ENCODE measurements at regions not wholly inside any gene's neighbourhood (a gene's known extent, or its start where the extent isn't known, plus 50 kb on each side); places are given as distances from the start of the nearest gene placed in this dataset.
A peak's percentile ranks its signal among the peaks of the same experiment; 100 is the strongest.

GRCh38 chr11:79720115-79720514, 279.3 kb upstream of the TENM4 start:
- H3K4me3 ChIP-seq (ENCODE audit: low read depth in 1 of 3, low read length in 3 of 3), result no peak overlapping the region
- no peaks in the 10 kb centered on the region for H3K27me3 ChIP-seq (ENCODE audit: control insufficient read depth in 4 of 4, insufficient read depth in 4 of 4, low read length in 3 of 4)
- H3K9ac ChIP-seq (ENCODE audit: low read depth in 1 of 2, low read length in 2 of 2), result no peak overlapping the region
- H3K4me1 ChIP-seq (ENCODE audit: control insufficient read depth in 4 of 4, insufficient read depth in 4 of 4, low read length in 3 of 4), result no peaks in the 10 kb centered on the region
- no peaks in the 10 kb centered on the region for H3K9me3 ChIP-seq (ENCODE audit: control insufficient read depth in 4 of 4, low read length in 3 of 4)
- no peak for DNase-seq (ENCODE audit: low spot score)
- 68% methylated on average over 2 of the region's 2 CpGs for WGBS
- TF ChIP-seq, protein P1, sequence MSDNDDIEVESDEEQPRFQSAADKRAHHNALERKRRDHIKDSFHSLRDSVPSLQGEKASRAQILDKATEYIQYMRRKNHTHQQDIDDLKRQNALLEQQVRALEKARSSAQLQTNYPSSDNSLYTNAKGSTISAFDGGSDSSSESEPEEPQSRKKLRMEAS (IDR thresholded peaks at IDR 0.05), result no peak
- TF ChIP-seq NR2F2 (IDR thresholded peaks at IDR 0.05) (no peak), HNF4A (conservative IDR thresholded peaks at IDR 0.05) (no peak), SP1 (IDR thresholded peaks at IDR 0.05) (no peak), EGR1 (IDR thresholded peaks at IDR 0.05; ENCODE audit: low read depth in 2 of 2) (no peak), REST (IDR thresholded peaks at IDR 0.05) (no peak), GABPA (IDR thresholded peaks at IDR 0.05 in 1 of 2, conservative IDR thresholded peaks at IDR 0.05 in 1 of 2) (no peak), RXRA (IDR thresholded peaks at IDR 0.05) (no peak), CTCF (IDR thresholded peaks at IDR 0.05; ENCODE audit: low read depth, low read length, missing input control) (no peak), ATF3 (IDR thresholded peaks at IDR 0.05) (no peak), TAF1 (conservative IDR thresholded peaks at IDR 0.05) (no peak), YY1 (IDR thresholded peaks at IDR 0.05) (no peak), JUND (IDR thresholded peaks at IDR 0.05) (no peak), HNF4G (IDR thresholded peaks at IDR 0.05) (no peak), RAD21 (IDR thresholded peaks at IDR 0.05) (no peak)
- H3K27ac ChIP-seq (ENCODE audit: low read depth in 1 of 2, low read length in 2 of 2), result no peak overlapping the region
- H3K36me3 ChIP-seq (ENCODE audit: control insufficient read depth in 4 of 4, insufficient read depth in 3 of 4, low read depth in 1 of 4, low read length in 3 of 4), result no peaks in the 10 kb centered on the region

DNA sequence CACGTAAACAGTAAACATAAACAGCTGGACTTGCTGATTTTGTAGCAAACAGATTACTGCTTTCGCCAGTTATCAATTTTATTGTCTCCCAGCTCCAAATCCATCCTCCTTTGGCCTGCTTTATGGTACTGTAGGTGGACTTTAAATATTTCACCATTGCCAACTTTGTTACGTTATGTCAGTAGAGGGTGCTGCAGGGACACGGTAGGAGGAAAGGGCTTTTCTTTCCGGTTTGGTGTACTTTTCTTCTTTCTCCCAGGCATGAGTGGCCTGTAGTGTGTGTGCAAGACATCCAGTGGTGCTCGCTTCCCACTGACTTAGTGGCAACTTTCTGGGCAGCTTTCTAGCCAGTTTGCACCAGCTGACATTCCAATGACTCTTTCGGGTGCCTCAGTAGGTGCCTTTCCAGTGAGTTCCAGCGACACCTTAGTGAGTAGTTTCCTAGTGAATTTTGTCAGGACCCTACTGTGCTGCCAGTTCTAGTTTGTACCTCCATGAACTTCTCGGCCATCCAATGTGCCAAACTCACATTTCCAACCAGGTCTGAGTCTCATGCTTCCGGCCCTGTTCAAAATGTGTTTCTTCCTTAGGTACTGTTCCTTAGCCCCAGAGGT, 267.6 kb upstream of the TENM4 start:
- H3K27ac ChIP-seq (ENCODE audit: low read depth in 1 of 2, low read length in 2 of 2), result no peak overlapping the region
- H3K4me1 ChIP-seq (ENCODE audit: control insufficient read depth in 4 of 4, insufficient read depth in 4 of 4, low read length in 3 of 4), result no peaks in the 10 kb centered on the region
- H3K4me3 ChIP-seq (ENCODE audit: low read depth in 1 of 3, low read length in 3 of 3), result no peak overlapping the region
- 46% methylated on average over 10 of the region's 10 CpGs for WGBS
- DNase-seq (ENCODE audit: low spot score), result no peak
- TF ChIP-seq RAD21 (IDR thresholded peaks at IDR 0.05) (peak; percentile 82 to 86), CTCF (IDR thresholded peaks at IDR 0.05; ENCODE audit: low read depth, low read length, missing input control) (peak; percentile 36), NR2F2 (IDR thresholded peaks at IDR 0.05) (no peak)
- H3K9me3 ChIP-seq (ENCODE audit: control insufficient read depth in 4 of 4, low read length in 3 of 4), result peaks cover 0 to 2% (median 0%) of the 10 kb centered on the region in 4 donors
- no peak overlapping the region for H3K9ac ChIP-seq (ENCODE audit: low read depth in 1 of 2, low read length in 2 of 2)
- no peaks in the 10 kb centered on the region for H3K36me3 ChIP-seq (ENCODE audit: control insufficient read depth in 4 of 4, insufficient read depth in 3 of 4, low read depth in 1 of 4, low read length in 3 of 4)
- peaks cover 0 to 2% (median 0%) of the 10 kb centered on the region in 4 donors for H3K27me3 ChIP-seq (ENCODE audit: control insufficient read depth in 4 of 4, insufficient read depth in 4 of 4, low read length in 3 of 4)

All from liver (tissue), 8 donors.